Activated CD8-positive, alpha-beta T cell treated with anti-CD3 and anti-CD28 coated beads for 36 hours (primary cell): ENCODE measurements at regions not wholly inside any gene's neighbourhood (a gene's known extent, or its start where the extent isn't known, plus 50 kb on each side); places are given as distances from the start of the nearest gene placed in this dataset.

ENCODE experiments used
- ATAC-seq: fragments of 200-7000 bp; cut with Tn5 transposase; one replicate; pipeline ENCODE4 v1.10.0; 2021; ENCODE audit warnings: mild to moderate bottlenecking, moderate library complexity
- CTCF ChIA-PET: fragments of 350-600 bp; sonication (Branson Sonifier 250); formaldehyde crosslinking; loops from one replicate; lab custom pipeline; 2021; ENCODE audit warnings: antibody characterized with exemption; lab: Charles Lee
- POLR2A ChIA-PET: fragments of 350-600 bp; sonication (Branson Sonifier 250); formaldehyde crosslinking; loops from one replicate; lab custom pipeline; 2021; ENCODE audit warnings: antibody characterized with exemption; lab: Charles Lee
- DNase-seq: peaks from one replicate; pipeline ENCODE4 v3.0.0-alpha.2; 2020
- H3K27ac Mint-ChIP-seq: one replicate; pipeline ENCODE4 v1.8.0; 2021; ENCODE audit warnings: mild to moderate bottlenecking, mixed read lengths
- H3K27me3 Mint-ChIP-seq: one replicate; pipeline ENCODE4 v1.8.0; 2021; ENCODE audit warnings: mixed read lengths
- H3K36me3 Mint-ChIP-seq: one replicate; pipeline ENCODE4 v1.8.0; 2021; ENCODE audit warnings: low read depth, mixed read lengths
- H3K4me1 Mint-ChIP-seq: one replicate; pipeline ENCODE4 v1.8.0; 2021; ENCODE audit warnings: low read depth, mixed read lengths
- H3K4me3 Mint-ChIP-seq: one replicate; pipeline ENCODE4 v1.8.0; 2021; ENCODE audit warnings: mild to moderate bottlenecking, moderate library complexity, mixed read lengths
- H3K9me3 Mint-ChIP-seq: one replicate; pipeline ENCODE4 v1.8.0; 2021; ENCODE audit warnings: mixed read lengths
- intact Hi-C: fragments of 100-400 bp; cut with micrococcal nuclease; formaldehyde crosslinking; loops from one replicate; pipeline ENCODE4 v1.10.0; 2022
- TF ChIP-seq, protein P1 (sequence below): fragments of 200-600 bp; IDR thresholded peaks from one replicate; pipeline ENCODE4 v1.8.0; 2022; ENCODE audit warnings: antibody characterized with exemption, mild to moderate bottlenecking

DNA sequence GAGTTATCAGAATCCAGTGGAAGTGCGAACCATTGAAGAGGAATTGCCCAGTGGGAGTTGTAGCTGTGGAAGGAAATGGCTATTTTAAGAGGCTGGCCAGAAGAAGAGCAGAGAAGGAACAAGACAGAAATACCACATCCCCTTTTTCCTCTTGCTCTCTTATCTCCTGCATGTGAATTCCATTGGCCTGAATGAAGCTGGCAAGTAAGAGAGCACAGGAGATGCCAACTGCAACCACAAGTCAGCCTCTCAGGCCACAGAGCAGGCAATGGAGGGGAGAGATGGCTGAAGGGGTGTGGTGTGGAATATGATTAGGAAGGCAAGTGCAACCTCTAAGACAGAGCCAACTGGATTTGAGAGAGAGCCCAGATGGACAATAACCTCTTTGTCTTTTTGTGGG lies 362.7 kb upstream of the IMPG1 start:
- H3K4me1 Mint-ChIP-seq, result no peaks in the 10 kb centered on the region
- ChIA-PET CTCF (no interaction called here), POLR2A (no interaction called here)
- TF ChIP-seq, protein P1, sequence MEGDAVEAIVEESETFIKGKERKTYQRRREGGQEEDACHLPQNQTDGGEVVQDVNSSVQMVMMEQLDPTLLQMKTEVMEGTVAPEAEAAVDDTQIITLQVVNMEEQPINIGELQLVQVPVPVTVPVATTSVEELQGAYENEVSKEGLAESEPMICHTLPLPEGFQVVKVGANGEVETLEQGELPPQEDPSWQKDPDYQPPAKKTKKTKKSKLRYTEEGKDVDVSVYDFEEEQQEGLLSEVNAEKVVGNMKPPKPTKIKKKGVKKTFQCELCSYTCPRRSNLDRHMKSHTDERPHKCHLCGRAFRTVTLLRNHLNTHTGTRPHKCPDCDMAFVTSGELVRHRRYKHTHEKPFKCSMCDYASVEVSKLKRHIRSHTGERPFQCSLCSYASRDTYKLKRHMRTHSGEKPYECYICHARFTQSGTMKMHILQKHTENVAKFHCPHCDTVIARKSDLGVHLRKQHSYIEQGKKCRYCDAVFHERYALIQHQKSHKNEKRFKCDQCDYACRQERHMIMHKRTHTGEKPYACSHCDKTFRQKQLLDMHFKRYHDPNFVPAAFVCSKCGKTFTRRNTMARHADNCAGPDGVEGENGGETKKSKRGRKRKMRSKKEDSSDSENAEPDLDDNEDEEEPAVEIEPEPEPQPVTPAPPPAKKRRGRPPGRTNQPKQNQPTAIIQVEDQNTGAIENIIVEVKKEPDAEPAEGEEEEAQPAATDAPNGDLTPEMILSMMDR, result no peak
- no peak overlapping the region for H3K4me3 Mint-ChIP-seq
- H3K27ac Mint-ChIP-seq, result no peak overlapping the region
- ATAC-seq (no peak), DNase-seq (no peak)
- intact Hi-C loops, result no loop called here
- no peaks in the 10 kb centered on the region for H3K27me3 Mint-ChIP-seq
- no peaks in the 10 kb centered on the region for H3K36me3 Mint-ChIP-seq
- no peaks in the 10 kb centered on the region for H3K9me3 Mint-ChIP-seq

DNA sequence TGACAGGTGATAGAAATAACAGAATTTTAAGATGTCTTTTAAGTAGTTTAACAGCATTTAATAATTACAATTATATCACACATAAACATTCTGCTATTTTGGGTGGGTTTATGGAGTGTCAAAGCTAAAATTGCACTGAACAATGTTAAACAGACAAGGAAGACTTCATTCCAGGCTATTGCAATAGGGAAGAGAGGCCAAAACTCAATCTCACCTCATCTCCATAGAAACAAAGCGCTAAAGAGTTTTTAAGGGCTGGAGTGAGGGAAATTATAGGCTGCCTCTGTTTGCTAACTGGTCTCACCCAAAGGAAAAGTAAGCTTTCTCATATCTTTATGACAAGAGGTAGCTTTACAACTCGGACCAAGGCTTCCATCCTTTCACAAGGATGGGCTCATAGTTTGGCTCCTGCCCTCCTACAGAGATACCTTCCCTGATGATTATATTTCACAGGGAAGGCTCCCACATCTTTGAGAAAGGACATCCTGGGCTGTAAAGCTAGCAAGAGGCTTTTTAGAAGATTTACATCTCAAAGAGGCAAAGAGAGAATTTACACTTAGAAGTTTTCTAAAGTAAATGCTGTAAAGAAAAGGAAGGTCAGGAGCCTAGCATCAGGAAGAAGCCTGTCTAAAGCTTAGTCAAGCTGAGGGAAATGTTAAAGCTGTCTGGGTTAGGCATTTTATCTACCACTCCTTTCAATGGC lies 350.2 kb upstream of the IMPG1 start:
- H3K27me3 Mint-ChIP-seq, result no peaks in the 10 kb centered on the region
- intact Hi-C loops, result no loop called here
- no peak overlapping the region for H3K27ac Mint-ChIP-seq
- H3K4me3 Mint-ChIP-seq, result no peak overlapping the region
- TF ChIP-seq, protein P1, result no peak
- ChIA-PET CTCF (no interaction called here), POLR2A (no interaction called here)
- no peak for ATAC-seq
- peaks cover 4% of the 10 kb centered on the region for H3K9me3 Mint-ChIP-seq
- no peaks in the 10 kb centered on the region for H3K4me1 Mint-ChIP-seq
- no peaks in the 10 kb centered on the region for H3K36me3 Mint-ChIP-seq
- DNase-seq, result no peak

GRCh38 chr6:76420094-76420493 lies 347.6 kb upstream of the IMPG1 start:
- ATAC-seq, result no peak
- Mint-ChIP-seq H3K9me3 (peaks cover 4% of the 10 kb centered on the region), H3K36me3 (no peaks in the 10 kb centered on the region), H3K4me1 (no peaks in the 10 kb centered on the region), H3K27me3 (no peaks in the 10 kb centered on the region), H3K27ac (no peak overlapping the region), H3K4me3 (no peak overlapping the region)
- TF ChIP-seq, protein P1, result no peak
- intact Hi-C loops, result no loop called here
- DNase-seq, result no peak
- ChIA-PET POLR2A (no interaction called here), CTCF (no interaction called here)

- H3K9me3 Mint-ChIP-seq, result peaks cover 4% of the 10 kb centered on the region
- CTCF ChIA-PET, result no interaction called here
- POLR2A ChIA-PET, result no interaction called here
- no peak overlapping the region for H3K4me3 Mint-ChIP-seq
- no peaks in the 10 kb centered on the region for H3K36me3 Mint-ChIP-seq
- ATAC-seq (no peak), DNase-seq (no peak)
- no peaks in the 10 kb centered on the region for H3K4me1 Mint-ChIP-seq
- intact Hi-C loops, result no loop called here
- H3K27ac Mint-ChIP-seq, result no peak overlapping the region
- TF ChIP-seq, protein P1, result no peak
- no peaks in the 10 kb centered on the region for H3K27me3 Mint-ChIP-seq
Measured at GRCh38 chr6:76418560-76419223, 346.2 kb upstream of the IMPG1 start.

- intact Hi-C loops, result no loop called here
- no peaks in the 10 kb centered on the region for H3K27me3 Mint-ChIP-seq
- H3K4me3 Mint-ChIP-seq, result no peak overlapping the region
- TF ChIP-seq, protein P1, result no peak
- POLR2A ChIA-PET, result interaction anchor here (0.6 kb wide), 1 partner anchor 877 kb away, joined by 5 read pairs; no protein-coding TSS in a partner anchor
- DNase-seq, result no peak
- CTCF ChIA-PET, result no interaction called here
- no peak for ATAC-seq
- H3K4me1 Mint-ChIP-seq, result no peaks in the 10 kb centered on the region
- peaks cover 4% of the 10 kb centered on the region for H3K9me3 Mint-ChIP-seq
- no peak overlapping the region for H3K27ac Mint-ChIP-seq
- H3K36me3 Mint-ChIP-seq, result no peaks in the 10 kb centered on the region
Measured at GRCh38 chr6:76416821-76417605, 344.6 kb upstream of the IMPG1 start.
